OCI-LY3 (cell line): ENCODE measurements at regions not wholly inside any gene's neighbourhood (a gene's known extent, or its start where the extent isn't known, plus 50 kb on each side); places are given as distances from the start of the nearest gene placed in this dataset.
"Not testable (repeated sequence)": the region's sequence is repeated elsewhere in the genome, so short reads cannot be mapped to it uniquely, and the experiment has no call there.

Source experiments
- H2AFZ ChIP-seq: fragments of 200-600, 300-600 bp; shearing (Covaris generic); 2 replicates; pipeline ENCODE4 v1.6.0; 2014; ENCODE audit warnings: antibody characterized with exemption, low read depth, low read length
- H3K27ac ChIP-seq: fragments of 200-600, 300-600 bp; sonication (generic); 2 replicates; pipeline ENCODE4 v1.5.1; 2014; ENCODE audit warnings: mild to moderate bottlenecking, low read length, moderate library complexity, mixed read lengths
- H3K27me3 ChIP-seq: fragments of 200-600, 300-600 bp; sonication (generic); 2 replicates; pipeline ENCODE4 v1.6.1; 2014; ENCODE audit warnings: low read depth, low read length, mixed read lengths
- H3K36me3 ChIP-seq: fragments of 200-600, 300-600 bp; sonication (generic); replicated peaks from 2 replicates; pipeline ENCODE3; 2014; ENCODE audit warnings: low read depth, low read length, mixed read lengths
- H3K4me1 ChIP-seq: fragments of 300-600, 200-600 bp; sonication (generic); 2 replicates; pipeline ENCODE4 v1.6.1; 2014; ENCODE audit warnings: low read length, mixed read lengths
- H3K4me2 ChIP-seq: fragments of 200-600, 300-600 bp; sonication (generic); 2 replicates; pipeline ENCODE4 v1.6.1; 2014; ENCODE audit warnings: low read length, mixed read lengths
- H3K4me3 ChIP-seq: fragments of 300-600, 200-600 bp; sonication (generic); 2 replicates; pipeline ENCODE4 v1.5.1; 2014; ENCODE audit warnings: antibody characterized with exemption, mild to moderate bottlenecking, low read length, moderate library complexity
- H3K79me2 ChIP-seq: fragments of 300-600, 200-600 bp; shearing (Covaris generic); 2 replicates; pipeline ENCODE4 v1.6.1; 2014; ENCODE audit warnings: mild to moderate bottlenecking, low read length, mixed read lengths
- H3K9ac ChIP-seq: fragments of 300-600, 200-600 bp; shearing (Covaris generic); 2 replicates; pipeline ENCODE4 v1.6.0; 2014; ENCODE audit warnings: mild to moderate bottlenecking, low read length, moderate library complexity
- H3K9me3 ChIP-seq: fragments of 200-600, 300-600 bp; shearing (Covaris generic); 2 replicates; pipeline ENCODE4 v1.6.1; 2014; ENCODE audit warnings: low read length, mixed read lengths; ENCODE audit not compliant: insufficient read depth
- H4K20me1 ChIP-seq: fragments of 200-600, 300-600 bp; sonication (generic); 2 replicates; pipeline ENCODE4 v1.6.1; 2016; ENCODE audit warnings: low read length, mixed read lengths; ENCODE audit not compliant: insufficient read depth
- CTCF ChIP-seq: fragments of 200-600, 300-600 bp; sonication (generic); IDR thresholded peaks from 2 replicates; pipeline ENCODE4 v1.5.1; 2014; ENCODE audit warnings: antibody characterized with exemption, low read length, low read depth
- EZH2phosphoT487 ChIP-seq: fragments of 200-600 bp; shearing (Covaris generic); IDR thresholded peaks from 2 replicates; pipeline ENCODE4 v1.6.1; 2018; ENCODE audit warnings: antibody characterized with exemption, mixed run types, low read depth

GRCh38 chr4:15167743-15168142 is 165.5 kb downstream of the CPEB2 start:
- no peak overlapping the region for H2AFZ ChIP-seq
- H3K27ac ChIP-seq = no peak overlapping the region
- no peaks in the 10 kb centered on the region for H3K79me2 ChIP-seq
- no peaks in the 10 kb centered on the region for H4K20me1 ChIP-seq
- no peaks in the 10 kb centered on the region for H3K36me3 ChIP-seq
- no peak overlapping the region for H3K4me2 ChIP-seq
- no peak overlapping the region for H3K4me3 ChIP-seq
- H3K9ac ChIP-seq = no peak overlapping the region
- H3K4me1 ChIP-seq = no peaks in the 10 kb centered on the region
- no peak for TF ChIP-seq CTCF
- TF ChIP-seq EZH2phosphoT487 = no peak
- no peaks in the 10 kb centered on the region for H3K27me3 ChIP-seq
- 0 out of 2 replicates have a peak, but pooled peaks cover 2% of the 10 kb centered on the region for H3K9me3 ChIP-seq

- Histone ChIP-seq H4K20me1 (no peaks in the 10 kb centered on the region), H3K9ac (no peak overlapping the region), H3K79me2 (no peaks in the 10 kb centered on the region), H3K27ac (no peak overlapping the region), H3K4me3 (no peak overlapping the region), H3K4me1 (no peaks in the 10 kb centered on the region), H3K9me3 (0 out of 2 replicates have a peak, but pooled peaks cover 2% of the 10 kb centered on the region), H3K4me2 (no peak overlapping the region), H2AFZ (no peak overlapping the region), H3K36me3 (no peaks in the 10 kb centered on the region), H3K27me3 (no peaks in the 10 kb centered on the region)
- TF ChIP-seq EZH2phosphoT487 = no peak
- TF ChIP-seq CTCF = no peak
Measured at GRCh38 chr4:15168759-15169158, 166.5 kb downstream of the CPEB2 start.

- H3K4me1 ChIP-seq = no peaks in the 10 kb centered on the region
Measured at GRCh38 chr4:15171725-15172124, 169.4 kb downstream of the CPEB2 start.

GRCh38 chr4:15173251-15173650 is 171.0 kb downstream of the CPEB2 start:
- Histone ChIP-seq H3K27me3 (no peaks in the 10 kb centered on the region), H3K4me1 (no peaks in the 10 kb centered on the region), H3K79me2 (no peaks in the 10 kb centered on the region), H4K20me1 (no peaks in the 10 kb centered on the region), H3K27ac (no peak overlapping the region), H3K9ac (no peak overlapping the region), H2AFZ (no peak overlapping the region), H3K4me2 (no peak overlapping the region), H3K4me3 (no peak overlapping the region), H3K9me3 (0 out of 2 replicates have a peak, but pooled peaks cover 2% of the 10 kb centered on the region), H3K36me3 (no peaks in the 10 kb centered on the region)
- TF ChIP-seq EZH2phosphoT487 (no peak), CTCF (no peak)

More at GRCh38 chr4:15171725-15172124, 169.4 kb downstream of the CPEB2 start:
- 0 out of 2 replicates have a peak, but pooled peaks cover 2% of the 10 kb centered on the region for H3K9me3 ChIP-seq
- no peak overlapping the region for H3K4me2 ChIP-seq
- no peaks in the 10 kb centered on the region for H3K79me2 ChIP-seq
- no peak overlapping the region for H2AFZ ChIP-seq
- no peaks in the 10 kb centered on the region for H3K27me3 ChIP-seq
- H3K36me3 ChIP-seq = no peaks in the 10 kb centered on the region
- H3K4me3 ChIP-seq = no peak overlapping the region
- TF ChIP-seq EZH2phosphoT487 = no peak
- no peak for TF ChIP-seq CTCF
- H3K9ac ChIP-seq = no peak overlapping the region
- no peak overlapping the region for H3K27ac ChIP-seq
- H4K20me1 ChIP-seq = no peaks in the 10 kb centered on the region

- H3K27me3 ChIP-seq, H3K79me2 ChIP-seq, H2AFZ ChIP-seq, H3K4me2 ChIP-seq, H3K4me1 ChIP-seq, H4K20me1 ChIP-seq, H3K27ac ChIP-seq, H3K4me3 ChIP-seq, H3K9me3 ChIP-seq, H3K36me3 ChIP-seq, H3K9ac ChIP-seq: not testable (repeated sequence)
Measured at GRCh38 chr4:15174168-15174567, 171.9 kb downstream of the CPEB2 start.

GRCh38 chr4:15179842-15180241 is 177.6 kb downstream of the CPEB2 start:
- not testable (repeated sequence) for H3K9ac ChIP-seq, H3K79me2 ChIP-seq, H3K27me3 ChIP-seq, H3K4me1 ChIP-seq, H3K36me3 ChIP-seq, H3K9me3 ChIP-seq, H4K20me1 ChIP-seq, H3K4me3 ChIP-seq, H3K4me2 ChIP-seq, H2AFZ ChIP-seq, H3K27ac ChIP-seq
